SU-DHL-6 (cell line): ENCODE measurements at regions not wholly inside any gene's neighbourhood (a gene's known extent, or its start where the extent isn't known, plus 50 kb on each side); places are given as distances from the start of the nearest gene placed in this dataset.

Experiments
- CTCF ChIP-seq: fragments of 200-600 bp; sonication (generic); IDR thresholded peaks from one replicate; pipeline ENCODE4 v1.5.1; 2017; ENCODE audit warnings: antibody characterized with exemption, mild to moderate bottlenecking, low read length, moderate library complexity; ENCODE audit not compliant: insufficient read depth, poor library complexity, severe bottlenecking
- EZH2phosphoT487 ChIP-seq: fragments of 200-600 bp; sonication (generic), shearing (Covaris generic); conservative IDR thresholded peaks from 2 replicates; pipeline ENCODE4 v1.6.1; 2018; ENCODE audit warnings: mild to moderate bottlenecking, antibody characterized with exemption, low read length, moderate library complexity, mixed read lengths

DNA sequence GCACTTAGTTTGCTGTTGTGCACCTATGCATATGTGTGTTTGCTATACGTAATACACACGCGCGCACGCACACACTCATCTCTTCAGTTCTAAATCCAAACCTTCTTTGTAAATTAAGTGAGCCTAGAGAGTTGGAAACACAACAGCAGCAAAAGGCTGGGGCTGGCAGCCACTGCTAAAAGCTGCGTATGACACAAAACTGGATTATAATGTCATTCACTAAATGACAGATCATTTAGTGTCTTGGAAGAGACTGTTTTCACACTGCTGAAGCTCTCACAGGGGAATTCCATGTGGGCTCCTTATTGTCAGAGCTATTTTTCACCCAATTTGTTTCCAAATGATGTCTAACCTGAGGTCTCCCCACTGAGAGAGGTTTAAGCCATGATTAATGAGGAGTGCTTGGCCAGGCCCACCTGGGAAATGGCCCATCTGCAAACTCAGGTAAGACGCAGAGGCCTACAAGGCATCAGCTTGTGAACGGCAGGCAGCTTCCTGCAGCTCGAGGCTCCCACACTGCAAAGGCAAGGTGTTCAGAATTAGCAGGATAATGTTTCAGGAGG lies 94.2 kb downstream of the OLIG3 start:
- TF ChIP-seq CTCF (no peak), EZH2phosphoT487 (no peak)
